ENCODE measurements at regions not wholly inside any gene's neighbourhood (a gene's known extent, or its start where the extent isn't known, plus 50 kb on each side); places are given as distances from the start of the nearest gene placed in this dataset.

- no peak for TF ChIP-seq ZFP69B (tag by site-specific recombination; IDR thresholded peaks at IDR 0.05)
- TF ChIP-seq ZNF529 (tag by site-specific recombination; IDR thresholded peaks at IDR 0.05; ENCODE audit: insufficient replicate concordance), result no peak
- TF ChIP-seq, protein P1, sequence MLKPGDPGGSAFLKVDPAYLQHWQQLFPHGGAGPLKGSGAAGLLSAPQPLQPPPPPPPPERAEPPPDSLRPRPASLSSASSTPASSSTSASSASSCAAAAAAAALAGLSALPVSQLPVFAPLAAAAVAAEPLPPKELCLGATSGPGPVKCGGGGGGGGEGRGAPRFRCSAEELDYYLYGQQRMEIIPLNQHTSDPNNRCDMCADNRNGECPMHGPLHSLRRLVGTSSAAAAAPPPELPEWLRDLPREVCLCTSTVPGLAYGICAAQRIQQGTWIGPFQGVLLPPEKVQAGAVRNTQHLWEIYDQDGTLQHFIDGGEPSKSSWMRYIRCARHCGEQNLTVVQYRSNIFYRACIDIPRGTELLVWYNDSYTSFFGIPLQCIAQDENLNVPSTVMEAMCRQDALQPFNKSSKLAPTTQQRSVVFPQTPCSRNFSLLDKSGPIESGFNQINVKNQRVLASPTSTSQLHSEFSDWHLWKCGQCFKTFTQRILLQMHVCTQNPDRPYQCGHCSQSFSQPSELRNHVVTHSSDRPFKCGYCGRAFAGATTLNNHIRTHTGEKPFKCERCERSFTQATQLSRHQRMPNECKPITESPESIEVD (tag by site-specific recombination; IDR thresholded peaks at IDR 0.05), result no peak
- TF ChIP-seq HOXD13 (CRISPR knock-in tag; IDR thresholded peaks at IDR 0.05; ENCODE audit: borderline replicate concordance), result no peak
- no peak for TF ChIP-seq ZNF658 (tag by site-specific recombination; IDR thresholded peaks at IDR 0.05)
- no peak for TF ChIP-seq ZNF133 (tag by site-specific recombination; IDR thresholded peaks at IDR 0.05)
- TF ChIP-seq ZNF610 (tag by site-specific recombination; IDR thresholded peaks at IDR 0.05; ENCODE audit: borderline replicate concordance), result no peak
- TF ChIP-seq ZNF701 (tag by site-specific recombination; IDR thresholded peaks at IDR 0.05), result no peak
- TF ChIP-seq, protein P2, sequence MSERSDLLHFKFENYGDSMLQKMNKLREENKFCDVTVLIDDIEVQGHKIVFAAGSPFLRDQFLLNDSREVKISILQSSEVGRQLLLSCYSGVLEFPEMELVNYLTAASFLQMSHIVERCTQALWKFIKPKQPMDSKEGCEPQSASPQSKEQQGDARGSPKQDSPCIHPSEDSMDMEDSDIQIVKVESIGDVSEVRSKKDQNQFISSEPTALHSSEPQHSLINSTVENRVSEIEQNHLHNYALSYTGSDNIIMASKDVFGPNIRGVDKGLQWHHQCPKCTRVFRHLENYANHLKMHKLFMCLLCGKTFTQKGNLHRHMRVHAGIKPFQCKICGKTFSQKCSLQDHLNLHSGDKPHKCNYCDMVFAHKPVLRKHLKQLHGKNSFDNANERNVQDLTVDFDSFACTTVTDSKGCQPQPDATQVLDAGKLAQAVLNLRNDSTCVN (tag by site-specific recombination; optimal IDR thresholded peaks at IDR 0.05), result no peak
- no peak for TF ChIP-seq GLI4 (tag by site-specific recombination; IDR thresholded peaks at IDR 0.05)
- TF ChIP-seq YY2 (tag by site-specific recombination; IDR thresholded peaks at IDR 0.05), result no peak
- no peak for TF ChIP-seq ZNF560 (tag by site-specific recombination; IDR thresholded peaks at IDR 0.05; ENCODE audit: borderline replicate concordance)
- no peak for TF ChIP-seq ZNF704 (tag by site-specific recombination; IDR thresholded peaks at IDR 0.05)
- no peak for TF ChIP-seq ZBTB21 (tag by site-specific recombination; IDR thresholded peaks at IDR 0.05)
- no peak for TF ChIP-seq ZNF548 (tag by site-specific recombination; IDR thresholded peaks at IDR 0.05)
- no peak for TF ChIP-seq ZNF555 (tag by site-specific recombination; conservative IDR thresholded peaks at IDR 0.05)
- TF ChIP-seq ZNF350 (tag by site-specific recombination; IDR thresholded peaks at IDR 0.05), result no peak
- TF ChIP-seq GFI1B (tag by site-specific recombination; IDR thresholded peaks at IDR 0.05), result no peak
- Histone ChIP-seq H3K36me3 (ENCODE audit: control insufficient read depth in 2 of 2, insufficient read depth in 1 of 2, low read length in 2 of 2) (no peaks in the 10 kb centered on the region), H3K27ac (ENCODE audit: extremely low read depth, low read depth, low read length) (no peak overlapping the region), H3K9me3 (ENCODE audit: control insufficient read depth, insufficient read depth, low read depth, low read length) (no peaks in the 10 kb centered on the region), H3K4me1 (ENCODE audit: control insufficient read depth, insufficient read depth, low read length) (no peaks in the 10 kb centered on the region), H3K4me3 (ENCODE audit: low read depth, low read length) (no peak overlapping the region)
- ChIA-PET CTCF (interaction anchor here (0.8 to 1.2 kb wide), 2 partner anchors 15 to 65 kb away, joined by 3 read pairs; no protein-coding TSS in a partner anchor), POLR2A (no interaction called here)
Measured at GRCh38 chr17:77607606-77608005, 350.9 kb upstream of the TNRC6C start.

GRCh38 chr17:77608431-77608830 is 350.1 kb upstream of the TNRC6C start:
- no peak overlapping the region for H3K27ac ChIP-seq (ENCODE audit: extremely low read depth, low read depth, low read length)
- H3K4me3 ChIP-seq (ENCODE audit: low read depth, low read length), result no peak overlapping the region
- POLR2A ChIA-PET, result no interaction called here
- CTCF ChIA-PET, result interaction anchor here (0.6 kb wide), 1 partner anchor 409 kb away, joined by 3 read pairs; no protein-coding TSS in a partner anchor
- no peaks in the 10 kb centered on the region for H3K36me3 ChIP-seq (ENCODE audit: control insufficient read depth in 2 of 2, insufficient read depth in 1 of 2, low read length in 2 of 2)
- no peaks in the 10 kb centered on the region for H3K9me3 ChIP-seq (ENCODE audit: control insufficient read depth, insufficient read depth, low read depth, low read length)
- H3K4me1 ChIP-seq (ENCODE audit: control insufficient read depth, insufficient read depth, low read length), result no peaks in the 10 kb centered on the region
- no peak for TF ChIP-seq REPIN1 (tag by site-specific recombination; IDR thresholded peaks at IDR 0.05; ENCODE audit: low read depth)
- no peak for TF ChIP-seq ZNF335 (tag by site-specific recombination; conservative IDR thresholded peaks at IDR 0.05)
- no peak for TF ChIP-seq ZNF561 (tag by site-specific recombination; IDR thresholded peaks at IDR 0.05; ENCODE audit: borderline replicate concordance)
- no peak for TF ChIP-seq PBX3 (CRISPR knock-in tag; IDR thresholded peaks at IDR 0.05)
- no peak for TF ChIP-seq ZNF626 (tag by site-specific recombination; IDR thresholded peaks at IDR 0.05)
- TF ChIP-seq KLF10 (tag by site-specific recombination; IDR thresholded peaks at IDR 0.05), result no peak
- no peak for TF ChIP-seq ZNF324 (tag by site-specific recombination; IDR thresholded peaks at IDR 0.05)
- no peak for TF ChIP-seq ZNF792 (tag by site-specific recombination; IDR thresholded peaks at IDR 0.05)
- TF ChIP-seq, protein P3, sequence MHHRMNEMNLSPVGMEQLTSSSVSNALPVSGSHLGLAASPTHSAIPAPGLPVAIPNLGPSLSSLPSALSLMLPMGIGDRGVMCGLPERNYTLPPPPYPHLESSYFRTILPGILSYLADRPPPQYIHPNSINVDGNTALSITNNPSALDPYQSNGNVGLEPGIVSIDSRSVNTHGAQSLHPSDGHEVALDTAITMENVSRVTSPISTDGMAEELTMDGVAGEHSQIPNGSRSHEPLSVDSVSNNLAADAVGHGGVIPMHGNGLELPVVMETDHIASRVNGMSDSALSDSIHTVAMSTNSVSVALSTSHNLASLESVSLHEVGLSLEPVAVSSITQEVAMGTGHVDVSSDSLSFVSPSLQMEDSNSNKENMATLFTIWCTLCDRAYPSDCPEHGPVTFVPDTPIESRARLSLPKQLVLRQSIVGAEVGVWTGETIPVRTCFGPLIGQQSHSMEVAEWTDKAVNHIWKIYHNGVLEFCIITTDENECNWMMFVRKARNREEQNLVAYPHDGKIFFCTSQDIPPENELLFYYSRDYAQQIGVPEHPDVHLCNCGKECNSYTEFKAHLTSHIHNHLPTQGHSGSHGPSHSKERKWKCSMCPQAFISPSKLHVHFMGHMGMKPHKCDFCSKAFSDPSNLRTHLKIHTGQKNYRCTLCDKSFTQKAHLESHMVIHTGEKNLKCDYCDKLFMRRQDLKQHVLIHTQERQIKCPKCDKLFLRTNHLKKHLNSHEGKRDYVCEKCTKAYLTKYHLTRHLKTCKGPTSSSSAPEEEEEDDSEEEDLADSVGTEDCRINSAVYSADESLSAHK (tag by site-specific recombination; IDR thresholded peaks at IDR 0.05), result no peak
- no peak for TF ChIP-seq ZNF423 (tag by site-specific recombination; IDR thresholded peaks at IDR 0.05)
- TF ChIP-seq ZNF548 (tag by site-specific recombination; IDR thresholded peaks at IDR 0.05), result no peak
- no peak for TF ChIP-seq ZNF600 (tag by site-specific recombination; IDR thresholded peaks at IDR 0.05)
- TF ChIP-seq ZNF341 (tag by site-specific recombination; IDR thresholded peaks at IDR 0.05; ENCODE audit: low read depth), result no peak
- TF ChIP-seq GLI4 (tag by site-specific recombination; IDR thresholded peaks at IDR 0.05), result no peak
- no peak for TF ChIP-seq ZNF596 (tag by site-specific recombination; IDR thresholded peaks at IDR 0.05)
